ENCODE measurements at regions not wholly inside any gene's neighbourhood (a gene's known extent, or its start where the extent isn't known, plus 50 kb on each side); places are given as distances from the start of the nearest gene placed in this dataset.

DNA sequence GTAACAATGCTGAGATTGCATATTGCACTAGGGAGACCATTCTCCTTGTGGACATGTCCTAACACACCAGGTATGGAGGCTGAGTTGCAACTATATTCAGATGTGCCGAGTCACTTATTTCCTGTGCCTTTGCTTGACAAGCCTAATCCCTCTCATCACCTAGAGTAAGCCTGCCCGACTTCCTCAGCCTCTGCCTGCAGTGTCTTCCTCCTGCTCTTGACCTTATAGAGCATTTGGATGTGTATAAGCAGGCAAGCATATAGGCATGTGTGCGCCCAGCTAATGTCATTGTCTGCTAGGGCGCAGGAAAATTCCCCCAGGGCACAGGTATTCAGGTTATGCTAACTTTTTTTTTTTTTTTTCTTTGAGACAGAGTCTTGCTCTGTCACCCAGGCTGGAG is 316.9 kb downstream of the CDH2 start:
- intact Hi-C loops (cut with micrococcal nuclease; ENCODE audit: unreplicated experiment), result loop anchor here (10.0 kb wide), 1 partner anchor 255 kb away; no protein-coding TSS in a partner anchor
- peak in 1 of 2 experiments; percentile 47 for DNase-seq
- Histone ChIP-seq H3K36me3 (ENCODE audit: low read depth) (no peaks in the 10 kb centered on the region), H3K4me3 (no peak overlapping the region), H3F3A (ENCODE audit: insufficient read depth, low read depth) (no peaks in the 10 kb centered on the region), H3K9me2 (ENCODE audit: insufficient read depth) (no peaks in the 10 kb centered on the region), H3K4me2 (no peak overlapping the region), H2AFZ (no peak overlapping the region), H3K79me2 (ENCODE audit: low read depth) (no peaks in the 10 kb centered on the region), H3K27me3 (ENCODE audit: insufficient read depth, low read depth) (no peaks in the 10 kb centered on the region), H3K27ac (no peak overlapping the region), H3K4me1 (replicated peaks; ENCODE audit: insufficient read depth) (no peaks in the 10 kb centered on the region), H4K20me1 (ENCODE audit: insufficient read depth) (no peaks in the 10 kb centered on the region), H3K9me3 (ENCODE audit: insufficient read depth, low read depth) (no peaks in the 10 kb centered on the region)
- ChIA-PET CTCF (interaction anchor here (0.6 to 0.7 kb wide), 3 partner anchors 176 to 932 kb away, joined by 3 to 5 read pairs (median 5); no protein-coding TSS in a partner anchor), POLR2A (ENCODE audit: unreplicated experiment) (no interaction called here)
- BruUV-seq (replicated peaks), result no TSS peak
- TF ChIP-seq EZH2 (IDR thresholded peaks at IDR 0.05; ENCODE audit: low read depth), result no peak
- TF ChIP-seq CTCF (conservative IDR thresholded peaks at IDR 0.05), result no peak

GRCh38 chr18:27856820-27857219 is 320.1 kb downstream of the CDH2 start:
- TF ChIP-seq EZH2 (IDR thresholded peaks at IDR 0.05; ENCODE audit: low read depth), result no peak
- TF ChIP-seq CTCF (conservative IDR thresholded peaks at IDR 0.05), result no peak
- Histone ChIP-seq H3K4me1 (replicated peaks; ENCODE audit: insufficient read depth) (no peaks in the 10 kb centered on the region), H3K79me2 (ENCODE audit: low read depth) (no peaks in the 10 kb centered on the region), H2AFZ (no peak overlapping the region), H3K9me3 (ENCODE audit: insufficient read depth, low read depth) (no peaks in the 10 kb centered on the region), H3K27ac (no peak overlapping the region), H4K20me1 (ENCODE audit: insufficient read depth) (no peaks in the 10 kb centered on the region), H3K36me3 (ENCODE audit: low read depth) (no peaks in the 10 kb centered on the region), H3K4me2 (no peak overlapping the region), H3K27me3 (ENCODE audit: insufficient read depth, low read depth) (no peaks in the 10 kb centered on the region), H3K4me3 (no peak overlapping the region), H3F3A (ENCODE audit: insufficient read depth, low read depth) (no peaks in the 10 kb centered on the region), H3K9me2 (ENCODE audit: insufficient read depth) (no peaks in the 10 kb centered on the region)
- no TSS peak for BruUV-seq (replicated peaks)
- ChIA-PET POLR2A (ENCODE audit: unreplicated experiment) (no interaction called here), CTCF (no interaction called here)
- DNase-seq, result no peak
- intact Hi-C loops (cut with micrococcal nuclease; ENCODE audit: unreplicated experiment), result no loop called here

- Histone ChIP-seq H2AFZ (no peak overlapping the region), H3F3A (ENCODE audit: insufficient read depth, low read depth) (no peaks in the 10 kb centered on the region), H4K20me1 (ENCODE audit: insufficient read depth) (no peaks in the 10 kb centered on the region), H3K9me2 (ENCODE audit: insufficient read depth) (no peaks in the 10 kb centered on the region), H3K36me3 (ENCODE audit: low read depth) (no peaks in the 10 kb centered on the region), H3K9me3 (ENCODE audit: insufficient read depth, low read depth) (no peaks in the 10 kb centered on the region), H3K4me1 (replicated peaks; ENCODE audit: insufficient read depth) (no peaks in the 10 kb centered on the region), H3K27me3 (ENCODE audit: insufficient read depth, low read depth) (no peaks in the 10 kb centered on the region), H3K79me2 (ENCODE audit: low read depth) (no peaks in the 10 kb centered on the region), H3K27ac (no peak overlapping the region), H3K4me2 (no peak overlapping the region), H3K4me3 (no peak overlapping the region)
- ChIA-PET CTCF (no interaction called here), POLR2A (ENCODE audit: unreplicated experiment) (no interaction called here)
- no peak for DNase-seq
- intact Hi-C loops (cut with micrococcal nuclease; ENCODE audit: unreplicated experiment), result no loop called here
- BruUV-seq (replicated peaks), result no TSS peak
- TF ChIP-seq EZH2 (IDR thresholded peaks at IDR 0.05; ENCODE audit: low read depth) (no peak), CTCF (conservative IDR thresholded peaks at IDR 0.05) (no peak)
Measured at GRCh38 chr18:27855486-27855885, 321.4 kb downstream of the CDH2 start.

Measured in PC-9 (cell line).